B cell (primary cell): ENCODE measurements at regions not wholly inside any gene's neighbourhood (a gene's known extent, or its start where the extent isn't known, plus 50 kb on each side); places are given as distances from the start of the nearest gene placed in this dataset.

ENCODE experiments used
- EZH2 ChIP-seq: IDR thresholded peaks from 2 replicates; pipeline ENCODE4 v1.6.1; 2012; ENCODE audit warnings: borderline replicate concordance, low read depth, mild to moderate bottlenecking, moderate library complexity, low read length; ENCODE audit not compliant: insufficient read depth, poor library complexity, severe bottlenecking
- TF ChIP-seq, protein P1 (sequence below): fragments of 200-600 bp; IDR thresholded peaks from one replicate; pipeline ENCODE4 v1.8.0; 2022; ENCODE audit warnings: antibody characterized with exemption, mild to moderate bottlenecking

DNA sequence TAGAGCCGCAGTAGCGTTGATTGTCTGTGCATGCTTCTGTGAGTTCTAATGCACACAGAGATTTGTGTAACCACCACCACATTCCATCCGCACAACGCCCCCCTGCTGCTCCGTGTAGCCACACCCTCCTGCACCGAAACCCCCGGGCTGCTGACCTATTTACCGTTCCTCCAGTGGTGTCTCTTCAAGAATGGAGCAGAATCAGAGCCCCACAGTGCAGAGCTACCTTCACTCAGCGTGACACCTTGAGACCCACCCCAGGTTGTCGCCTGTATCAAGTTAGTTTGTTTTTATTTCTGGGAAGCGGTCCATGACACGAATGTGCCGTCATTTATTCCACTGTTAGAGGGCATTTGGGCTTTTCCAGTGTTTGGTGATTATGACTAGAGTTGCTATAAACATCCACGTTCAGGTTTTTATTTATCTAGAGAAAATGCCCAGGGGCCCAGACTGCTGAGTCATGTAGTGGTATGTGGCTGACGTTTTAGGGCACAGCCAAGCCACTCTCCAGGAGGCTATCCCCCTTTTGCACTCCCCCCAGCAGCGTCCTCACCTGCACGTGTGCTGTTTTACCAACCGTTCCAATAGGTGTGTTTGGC, 266.8 kb downstream of the NDUFA10 start:
- TF ChIP-seq, protein P1, sequence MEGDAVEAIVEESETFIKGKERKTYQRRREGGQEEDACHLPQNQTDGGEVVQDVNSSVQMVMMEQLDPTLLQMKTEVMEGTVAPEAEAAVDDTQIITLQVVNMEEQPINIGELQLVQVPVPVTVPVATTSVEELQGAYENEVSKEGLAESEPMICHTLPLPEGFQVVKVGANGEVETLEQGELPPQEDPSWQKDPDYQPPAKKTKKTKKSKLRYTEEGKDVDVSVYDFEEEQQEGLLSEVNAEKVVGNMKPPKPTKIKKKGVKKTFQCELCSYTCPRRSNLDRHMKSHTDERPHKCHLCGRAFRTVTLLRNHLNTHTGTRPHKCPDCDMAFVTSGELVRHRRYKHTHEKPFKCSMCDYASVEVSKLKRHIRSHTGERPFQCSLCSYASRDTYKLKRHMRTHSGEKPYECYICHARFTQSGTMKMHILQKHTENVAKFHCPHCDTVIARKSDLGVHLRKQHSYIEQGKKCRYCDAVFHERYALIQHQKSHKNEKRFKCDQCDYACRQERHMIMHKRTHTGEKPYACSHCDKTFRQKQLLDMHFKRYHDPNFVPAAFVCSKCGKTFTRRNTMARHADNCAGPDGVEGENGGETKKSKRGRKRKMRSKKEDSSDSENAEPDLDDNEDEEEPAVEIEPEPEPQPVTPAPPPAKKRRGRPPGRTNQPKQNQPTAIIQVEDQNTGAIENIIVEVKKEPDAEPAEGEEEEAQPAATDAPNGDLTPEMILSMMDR = no peak
- no peak for TF ChIP-seq EZH2
